ENCODE measurements at regions not wholly inside any gene's neighbourhood (a gene's known extent, or its start where the extent isn't known, plus 50 kb on each side); places are given as distances from the start of the nearest gene placed in this dataset.

GRCh38 chr21:32183396-32183795 is 95.5 kb downstream of the MIS18A start:
- DNase-seq (ENCODE audit: low spot score): no peak

GRCh38 chr21:32182449-32182848 is 96.4 kb downstream of the MIS18A start:
- DNase-seq (ENCODE audit: low spot score): no peak

GRCh38 chr21:32181457-32181856 is 97.4 kb downstream of the MIS18A start:
- DNase-seq (ENCODE audit: low spot score): no peak

GRCh38 chr21:32174819-32175218 is 104.0 kb downstream of the MIS18A start:
- no peak for DNase-seq (ENCODE audit: low spot score)

- no peak for DNase-seq (ENCODE audit: low spot score)
Measured at GRCh38 chr21:32173121-32173724, 105.6 kb downstream of the MIS18A start.

GRCh38 chr21:32172106-32172505 is 106.7 kb downstream of the MIS18A start:
- DNase-seq (ENCODE audit: low spot score): no peak

GRCh38 chr21:32167513-32167912 is 111.3 kb downstream of the MIS18A start:
- no peak for DNase-seq (ENCODE audit: low spot score)

- no peak for DNase-seq (ENCODE audit: low spot score)
Measured at GRCh38 chr21:32163386-32163785, 115.5 kb downstream of the MIS18A start.

GRCh38 chr21:32162727-32163320 is 116.0 kb downstream of the MIS18A start:
- DNase-seq (ENCODE audit: low spot score): no peak

GRCh38 chr21:32155226-32155625 is 123.6 kb downstream of the MIS18A start:
- no peak for DNase-seq (ENCODE audit: low spot score)

GRCh38 chr21:32147041-32147440 is 131.8 kb downstream of the MIS18A start:
- no peak for DNase-seq (ENCODE audit: low spot score)

- no peak for DNase-seq (ENCODE audit: low spot score)
Measured at GRCh38 chr21:32144851-32145250, 134.0 kb downstream of the MIS18A start.

- no peak for DNase-seq (ENCODE audit: low spot score)
Measured at GRCh38 chr21:32143241-32143939, 135.5 kb downstream of the MIS18A start.

GRCh38 chr21:32141318-32141633 is 137.6 kb downstream of the MIS18A start:
- no peak for DNase-seq (ENCODE audit: low spot score)

GRCh38 chr21:32140604-32141317 is 138.1 kb downstream of the MIS18A start:
- DNase-seq (ENCODE audit: low spot score): no peak

- no peak for DNase-seq (ENCODE audit: low spot score)
Measured at GRCh38 chr21:32140151-32140550, 138.7 kb downstream of the MIS18A start.

- no peak for DNase-seq (ENCODE audit: low spot score)
Measured at GRCh38 chr21:32138658-32139057, 140.2 kb downstream of the MIS18A start.

- DNase-seq (ENCODE audit: low spot score): no peak
Measured at GRCh38 chr21:32137931-32138330, 140.9 kb downstream of the MIS18A start.

- no peak for DNase-seq (ENCODE audit: low spot score)
Measured at GRCh38 chr21:32137266-32137665, 141.6 kb downstream of the MIS18A start.

GRCh38 chr21:32136546-32136945 is 142.3 kb downstream of the MIS18A start:
- no peak for DNase-seq (ENCODE audit: low spot score)

- DNase-seq (ENCODE audit: low spot score): no peak
Measured at GRCh38 chr21:32135401-32136363, 143.2 kb downstream of the MIS18A start.

Measured in NAMALWA (cell line).